T-helper 1 cell treated with Interleukin-12 subunit alpha and Interleukin-12 subunit beta and Interleukin-4 antibody, amounts not matched to agents 30 ng/mL and 1 ng/mL, for 36 hours (primary cell): ENCODE measurements at regions not wholly inside any gene's neighbourhood (a gene's known extent, or its start where the extent isn't known, plus 50 kb on each side); places are given as distances from the start of the nearest gene placed in this dataset.
"Not testable (repeated sequence)": the region's sequence is repeated elsewhere in the genome, so short reads cannot be mapped to it uniquely, and the experiment has no call there.

Experiments used
- intact Hi-C: fragments of 100-400 bp; cut with micrococcal nuclease; formaldehyde crosslinking; loops from one replicate; pipeline ENCODE4 v1.15.1; 2024

- intact Hi-C loops, result not testable (repeated sequence)
Observed at GRCh38 chr6:26720663-26721218, 61.2 kb upstream of the ZNF322 start.

- intact Hi-C loops, result not testable (repeated sequence)
Observed at GRCh38 chr6:26730019-26730766, 70.6 kb upstream of the ZNF322 start.

GRCh38 chr6:26734776-26735472 is 75.4 kb upstream of the ZNF322 start:
- intact Hi-C loops, result not testable (repeated sequence)

- intact Hi-C loops, result no loop called here
Observed at GRCh38 chr6:26739811-26740210, 80.3 kb upstream of the ZNF322 start.

- intact Hi-C loops, result no loop called here
Observed at GRCh38 chr6:26743157-26743821, 83.7 kb upstream of the ZNF322 start.

GRCh38 chr6:26743941-26744699 is 84.6 kb upstream of the ZNF322 start:
- intact Hi-C loops, result no loop called here

- intact Hi-C loops, result not testable (repeated sequence)
Observed at GRCh38 chr6:26744837-26745282, 85.3 kb upstream of the ZNF322 start.

- intact Hi-C loops, result not testable (repeated sequence)
Observed at GRCh38 chr6:26745964-26746363, 86.4 kb upstream of the ZNF322 start.

- intact Hi-C loops, result not testable (repeated sequence)
Observed at GRCh38 chr6:26749126-26749758, 89.7 kb upstream of the ZNF322 start.

GRCh38 chr6:26749759-26750126 is 90.2 kb upstream of the ZNF322 start:
- intact Hi-C loops, result not testable (repeated sequence)

GRCh38 chr6:26754212-26754611 is 94.7 kb upstream of the ZNF322 start:
- intact Hi-C loops, result no loop called here

- intact Hi-C loops, result not testable (repeated sequence)
Observed at GRCh38 chr6:26754801-26755200, 95.3 kb upstream of the ZNF322 start.

GRCh38 chr6:26756067-26756805 is 96.7 kb upstream of the ZNF322 start:
- intact Hi-C loops, result not testable (repeated sequence)

GRCh38 chr6:26766203-26766902 is 106.8 kb upstream of the ZNF322 start:
- intact Hi-C loops, result not testable (repeated sequence)

GRCh38 chr6:26770941-26771666 is 111.6 kb upstream of the ZNF322 start:
- intact Hi-C loops, result not testable (repeated sequence)

- intact Hi-C loops, result not testable (repeated sequence)
Observed at GRCh38 chr6:26773414-26773813, 113.9 kb upstream of the ZNF322 start.

- intact Hi-C loops, result not testable (repeated sequence)
Observed at GRCh38 chr6:26780563-26780962, 121.0 kb upstream of the ZNF322 start.

GRCh38 chr6:26795474-26796307 is 136.1 kb upstream of the ZNF322 start:
- intact Hi-C loops, result not testable (repeated sequence)
